Activated T-cell treated with anti-CD3 and anti-CD28 coated beads, Interleukin-2, amount 50 U/mL, for 72 hours (primary cell): ENCODE measurements at regions not wholly inside any gene's neighbourhood (a gene's known extent, or its start where the extent isn't known, plus 50 kb on each side); places are given as distances from the start of the nearest gene placed in this dataset.
A peak's percentile ranks its signal among the peaks of the same experiment; 100 is the strongest.

Experiments
- ATAC-seq, 2 donors: fragments of 150-1000 bp; cut with Tn5 transposase; replicated peaks in 1 of 2; 2 replicates each; pipeline ENCODE4 v1.10.0; 2021; ENCODE audit warnings: moderate library complexity in 2 of 2, mild to moderate bottlenecking in 1 of 2
- DNase-seq, 2 donors: peaks; one replicate each; pipeline ENCODE4 v3.0.0; 2021 to 2022; ENCODE audit warnings: mixed read lengths in 1 of 2
- H3K27ac Mint-ChIP-seq: one replicate; pipeline ENCODE4 v1.8.0; 2022; ENCODE audit warnings: mild to moderate bottlenecking, moderate library complexity, mixed read lengths
- H3K27me3 Mint-ChIP-seq: one replicate; pipeline ENCODE4 v1.8.0; 2022; ENCODE audit warnings: low read depth, mixed read lengths
- H3K36me3 Mint-ChIP-seq, 2 donors: one replicate each; pipeline ENCODE4 v1.8.0; 2022; ENCODE audit warnings: mixed read lengths in 2 of 2, mild to moderate bottlenecking in 1 of 2; ENCODE audit not compliant: insufficient read depth in 2 of 2
- H3K4me1 Mint-ChIP-seq: one replicate; pipeline ENCODE4 v1.8.0; 2022; ENCODE audit warnings: low read depth, mixed read lengths
- H3K4me3 Mint-ChIP-seq, 2 donors: one replicate each; pipeline ENCODE4 v1.8.0; 2022; ENCODE audit warnings: mild to moderate bottlenecking in 2 of 2, mixed read lengths in 2 of 2, moderate library complexity in 2 of 2
- H3K9me3 Mint-ChIP-seq, 2 donors: one replicate each; pipeline ENCODE4 v1.8.0; 2022; ENCODE audit warnings: mixed read lengths in 2 of 2

DNA sequence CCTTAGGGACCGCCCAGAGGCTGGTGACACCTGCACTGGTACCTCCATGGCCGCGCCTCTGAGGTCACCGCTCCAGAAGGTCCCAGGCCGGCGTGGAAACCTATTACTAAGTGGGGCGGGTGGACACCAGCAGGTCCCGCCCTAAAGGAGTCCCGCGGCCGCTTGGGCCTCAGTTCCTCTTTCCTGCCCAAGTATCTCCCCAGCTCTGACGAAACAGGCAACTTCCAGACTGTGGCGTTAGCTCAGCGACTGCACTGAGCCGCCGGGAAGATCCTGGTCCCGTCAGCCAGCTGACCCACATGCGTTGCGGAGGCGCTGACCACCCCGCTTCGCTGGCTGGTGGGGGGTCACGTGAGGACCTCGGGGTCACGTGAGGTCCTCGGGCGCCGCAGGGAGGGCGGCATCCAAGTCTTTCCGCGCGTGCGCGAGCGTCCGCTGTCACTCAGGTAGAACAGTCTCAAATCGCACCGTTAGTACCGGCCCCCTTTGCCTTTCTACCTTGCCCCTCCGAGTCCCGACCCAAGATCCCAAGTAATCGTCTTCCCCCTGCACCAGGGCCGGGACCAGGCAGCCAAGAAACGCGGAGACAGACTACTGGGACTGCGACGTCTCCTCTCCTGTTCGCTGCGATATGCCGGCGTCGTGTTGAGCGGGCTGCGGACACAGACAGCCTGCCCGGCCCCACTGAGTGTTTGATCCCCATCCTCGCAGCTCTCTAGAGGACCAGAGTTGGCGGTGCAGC lies 53.7 kb upstream of the KDM4C start:
- ATAC-seq (peak; percentile 90), DNase-seq (peak; percentile 91)
- H3K27ac Mint-ChIP-seq = peak overlapping the region; percentile 56
- no peaks in the 10 kb centered on the region for H3K27me3 Mint-ChIP-seq
- H3K4me3 Mint-ChIP-seq = peak overlapping the region; percentile 90 to 92
- peaks cover 15% of the 10 kb centered on the region for H3K4me1 Mint-ChIP-seq
- H3K36me3 Mint-ChIP-seq = peaks cover 1 to 3% of the 10 kb centered on the region in 2 donors
- H3K9me3 Mint-ChIP-seq = peaks cover 2 to 3% of the 10 kb centered on the region in 2 donors

DNA sequence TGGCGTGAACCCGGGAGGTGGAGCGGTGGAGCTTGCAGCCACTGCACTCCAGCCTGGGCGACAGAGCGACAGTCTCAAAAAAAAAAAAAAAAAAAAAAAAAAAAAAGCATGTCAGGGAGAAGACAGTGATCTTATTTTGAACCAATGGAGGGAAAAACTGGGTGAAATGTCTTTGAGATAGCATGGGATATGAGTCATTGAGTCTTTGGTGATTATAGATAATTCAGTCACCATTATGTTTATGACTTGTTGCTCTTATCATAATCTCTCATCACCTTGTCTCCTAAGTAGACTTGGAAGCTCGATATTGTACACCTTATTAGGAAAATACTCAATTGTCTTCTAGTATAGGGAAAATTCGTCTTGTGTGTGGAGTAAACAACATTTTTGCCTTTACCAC lies 55.1 kb upstream of the KDM4C start:
- Mint-ChIP-seq H3K4me1 (peaks cover 15% of the 10 kb centered on the region), H3K9me3 (no peaks in the 10 kb centered on the region), H3K27me3 (no peaks in the 10 kb centered on the region), H3K4me3 (peak overlapping the region; percentile 90 to 92), H3K36me3 (no peaks in the 10 kb centered on the region), H3K27ac (peak overlapping the region; percentile 82)
- peak; percentile 23 to 24 for ATAC-seq
- DNase-seq = no peak

DNA sequence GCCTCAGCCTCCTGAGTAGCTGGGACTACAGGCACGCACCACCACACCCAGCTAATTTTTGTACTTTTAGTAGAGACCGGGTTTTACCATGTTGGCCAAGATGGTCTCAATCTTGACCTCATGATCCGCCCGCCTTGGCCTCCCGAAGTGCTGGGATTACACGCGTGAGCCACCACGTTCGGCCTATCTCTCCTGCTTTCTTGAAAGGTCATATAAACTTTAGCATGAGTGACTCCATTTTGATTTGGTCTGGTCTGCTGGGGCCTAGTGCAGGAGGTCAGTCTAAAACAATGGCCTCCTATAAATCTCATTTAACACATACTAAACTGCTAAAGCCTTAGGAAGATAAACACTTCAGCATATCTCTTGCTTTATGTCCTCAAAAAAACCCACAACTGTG lies 50.6 kb upstream of the GLDC start:
- DNase-seq = no peak
- Mint-ChIP-seq H3K4me1 (no peaks in the 10 kb centered on the region), H3K36me3 (no peaks in the 10 kb centered on the region), H3K27me3 (no peaks in the 10 kb centered on the region), H3K4me3 (no peak overlapping the region), H3K9me3 (no peaks in the 10 kb centered on the region), H3K27ac (no peak overlapping the region)
- no peak for ATAC-seq

DNA sequence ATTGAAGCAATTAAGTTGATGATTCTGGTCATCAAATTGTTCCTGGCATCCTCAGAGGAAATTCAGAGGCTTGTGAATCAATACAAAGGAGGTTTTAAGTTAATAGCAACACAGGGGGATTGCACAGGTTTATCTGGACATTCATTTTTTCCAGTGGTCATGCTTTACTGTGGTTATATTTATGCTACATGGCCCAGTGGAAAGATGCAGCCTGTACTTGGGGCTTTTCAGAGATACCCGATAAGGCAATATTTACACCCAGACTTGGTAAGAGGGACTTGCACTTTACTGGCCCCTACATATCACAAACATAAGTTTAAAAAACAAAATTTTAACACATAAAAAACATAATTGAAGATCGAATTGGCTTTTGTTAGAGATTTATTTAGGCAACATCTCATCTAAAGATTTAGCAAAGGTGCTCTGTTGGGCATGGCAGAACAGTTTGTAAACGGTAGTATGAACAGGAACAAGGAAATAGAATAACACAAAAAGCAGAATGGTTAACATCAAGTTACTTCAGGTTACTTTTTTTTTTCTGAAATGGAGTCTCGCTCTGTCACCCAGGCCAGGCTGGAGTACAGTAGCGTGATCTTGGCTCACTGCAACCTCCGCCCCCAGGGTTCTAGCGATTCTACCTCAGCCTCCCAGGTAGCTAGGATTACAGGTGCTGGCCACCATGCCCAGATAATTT lies 49.7 kb upstream of the GLDC start:
- DNase-seq = no peak
- no peak for ATAC-seq
- Mint-ChIP-seq H3K4me1 (no peaks in the 10 kb centered on the region), H3K9me3 (no peaks in the 10 kb centered on the region), H3K27me3 (no peaks in the 10 kb centered on the region), H3K4me3 (no peak overlapping the region), H3K27ac (no peak overlapping the region), H3K36me3 (no peaks in the 10 kb centered on the region)
